Neural progenitor cell (in vitro differentiated cells): ENCODE measurements at regions not wholly inside any gene's neighbourhood (a gene's known extent, or its start where the extent isn't known, plus 50 kb on each side); places are given as distances from the start of the nearest gene placed in this dataset.

ENCODE experiments used
- DNase-seq: peaks from one replicate; pipeline ENCODE4 v3.0.0-alpha.2; 2016; ENCODE audit warnings: low spot score
- H2AFZ ChIP-seq: fragments of 200-600 bp; sonication (generic); replicated peaks from 2 replicates; pipeline ENCODE4 v1.6.1; 2016; ENCODE audit warnings: antibody characterized with exemption
- H3F3A ChIP-seq: fragments of 200-600 bp; sonication (generic); 2 replicates; pipeline ENCODE4 v1.6.1; 2016; ENCODE audit warnings: antibody characterized with exemption, low read depth
- H3K27ac ChIP-seq: fragments of 200-600 bp; sonication (generic); 2 replicates; pipeline ENCODE4 v1.5.1; 2016; ENCODE audit warnings: mild to moderate bottlenecking
- H3K27me3 ChIP-seq: fragments of 200-600 bp; sonication (generic); 2 replicates; pipeline ENCODE4 v1.6.1; 2016; ENCODE audit warnings: mild to moderate bottlenecking, moderate library complexity
- H3K36me3 ChIP-seq: fragments of 200-600 bp; sonication (generic); 2 replicates; pipeline ENCODE4 v1.5.1; 2016
- H3K4me1 ChIP-seq: fragments of 200-600 bp; sonication (generic); 2 replicates; pipeline ENCODE4 v1.6.1; 2016; ENCODE audit warnings: mixed run types
- H3K4me2 ChIP-seq: fragments of 200-600 bp; sonication (generic); 2 replicates; pipeline ENCODE4 v1.6.1; 2016
- H3K4me3 ChIP-seq: fragments of 200-600 bp; sonication (generic); 2 replicates; pipeline ENCODE4 v1.5.1; 2016
- H3K79me2 ChIP-seq: fragments of 200-600 bp; sonication (generic); 2 replicates; pipeline ENCODE4 v1.6.1; 2016; ENCODE audit warnings: low read depth
- H3K9ac ChIP-seq: fragments of 200-600 bp; sonication (generic); 2 replicates; pipeline ENCODE4 v1.6.1; 2016
- H3K9me3 ChIP-seq: fragments of 200-600 bp; sonication (generic); 2 replicates; pipeline ENCODE4 v1.5.1; 2016; ENCODE audit warnings: low read depth
- H4K20me1 ChIP-seq: fragments of 200-600 bp; sonication (generic); 2 replicates; pipeline ENCODE4 v1.6.1; 2016; ENCODE audit warnings: low read depth
- H3K27ac Mint-ChIP-seq: 3 replicates; pipeline ENCODE4 v1.8.0; 2021; ENCODE audit warnings: mixed read lengths
- H3K27me3 Mint-ChIP-seq: 2 replicates; pipeline ENCODE4 v1.8.0; 2022; ENCODE audit warnings: low read depth, mild to moderate bottlenecking, inconsistent platforms, moderate library complexity, mixed read lengths; ENCODE audit not compliant: insufficient read depth
- H3K36me3 Mint-ChIP-seq: 3 replicates; pipeline ENCODE4 v1.8.0; 2021; ENCODE audit warnings: mixed read lengths
- H3K4me1 Mint-ChIP-seq: 3 replicates; pipeline ENCODE4 v1.8.0; 2021; ENCODE audit warnings: mixed read lengths
- H3K4me3 Mint-ChIP-seq: 3 replicates; pipeline ENCODE4 v1.8.0; 2021; ENCODE audit warnings: mild to moderate bottlenecking, moderate library complexity, mixed read lengths
- H3K9me3 Mint-ChIP-seq: 3 replicates; pipeline ENCODE4 v1.8.0; 2020; ENCODE audit warnings: mixed read lengths
- EZH2 ChIP-seq: fragments of 200-600 bp; sonication (generic); IDR thresholded peaks from 2 replicates; pipeline ENCODE4 v1.6.1; 2017; ENCODE audit warnings: antibody characterized with exemption, mild to moderate bottlenecking, moderate library complexity
- EZH2phosphoT487 ChIP-seq: fragments of 200-600 bp; sonication (generic); IDR thresholded peaks from 2 replicates; pipeline ENCODE4 v1.6.1; 2017; ENCODE audit warnings: antibody characterized with exemption
- TF ChIP-seq, protein P1 (sequence below): fragments of 200-600 bp; sonication (generic); IDR thresholded peaks from 2 replicates; pipeline ENCODE4 v1.5.1; 2017; ENCODE audit warnings: antibody characterized with exemption, mild to moderate bottlenecking

DNA sequence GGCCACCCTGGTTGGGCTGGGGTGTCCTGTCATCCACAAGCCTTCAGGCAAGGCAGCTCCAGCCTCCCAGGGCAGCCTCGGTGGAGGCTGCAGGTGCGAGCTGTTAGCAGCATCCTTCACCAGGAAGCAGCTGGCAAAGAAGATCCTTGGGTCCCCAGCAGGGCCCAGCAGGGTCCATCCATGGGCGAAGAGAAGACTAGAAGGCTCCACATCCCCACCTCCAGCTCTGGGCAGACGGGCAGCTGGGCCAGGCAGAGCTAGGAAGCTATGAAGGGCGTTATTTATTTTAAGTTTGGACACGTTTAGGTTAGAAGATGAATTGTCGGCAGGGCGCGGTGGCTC lies 348.5 kb downstream of the TCERG1L start:
- Histone ChIP-seq H3K36me3 (no peaks in the 10 kb centered on the region), H3K4me3 (no peak overlapping the region), H3K9me3 (no peaks in the 10 kb centered on the region), H3K4me2 (no peak overlapping the region), H4K20me1 (no peaks in the 10 kb centered on the region), H3K4me1 (no peaks in the 10 kb centered on the region), H3K9ac (no peak overlapping the region), H3F3A (no peaks in the 10 kb centered on the region), H3K79me2 (no peaks in the 10 kb centered on the region), H2AFZ (no peak overlapping the region), H3K27ac (no peak overlapping the region), H3K27me3 (no peaks in the 10 kb centered on the region)
- TF ChIP-seq EZH2 = no peak
- peaks cover 8% of the 10 kb centered on the region for H3K27me3 Mint-ChIP-seq
- H3K36me3 Mint-ChIP-seq = no peaks in the 10 kb centered on the region
- H3K4me3 Mint-ChIP-seq = no peak overlapping the region
- H3K4me1 Mint-ChIP-seq = peaks cover 1% of the 10 kb centered on the region
- no peak overlapping the region for H3K27ac Mint-ChIP-seq
- DNase-seq = no peak
- no peaks in the 10 kb centered on the region for H3K9me3 Mint-ChIP-seq

DNA sequence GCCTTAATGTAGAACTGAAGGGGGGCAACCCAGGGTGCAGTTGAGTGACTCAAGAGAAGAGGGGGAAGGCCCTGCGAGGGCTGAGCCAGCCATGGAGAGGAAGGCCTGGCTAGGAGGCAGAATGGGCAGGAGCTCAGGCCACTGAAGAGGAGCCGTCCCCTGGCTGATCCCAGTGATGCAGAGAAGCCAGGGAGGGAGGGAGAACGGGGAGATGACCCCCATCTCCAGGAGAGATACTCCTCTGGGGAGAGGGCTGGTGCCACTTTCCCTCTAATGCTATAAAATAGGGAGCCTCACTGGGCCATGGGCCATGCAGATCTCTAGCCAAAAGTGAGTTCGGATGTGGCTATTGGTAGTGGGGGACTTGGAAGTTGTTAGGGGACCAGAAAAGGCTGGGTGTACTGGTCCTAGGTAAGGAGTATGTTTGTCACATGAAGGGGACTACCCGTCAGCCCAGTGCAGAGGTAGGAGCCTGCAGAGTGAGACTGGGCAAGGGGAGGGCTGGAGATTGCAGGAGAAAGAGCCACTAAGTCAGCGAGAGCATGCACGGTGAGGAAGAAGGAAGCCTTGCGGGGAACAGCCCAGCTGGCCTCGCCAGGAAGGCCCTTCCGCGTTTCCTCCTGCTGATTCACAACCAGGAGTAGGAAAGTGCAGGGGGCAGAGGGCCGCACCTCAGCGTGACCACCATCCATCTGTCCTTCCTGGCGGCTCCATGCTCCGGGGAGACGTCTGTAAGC lies 347.6 kb downstream of the TCERG1L start:
- no peak overlapping the region for H2AFZ ChIP-seq
- Mint-ChIP-seq H3K9me3 (no peaks in the 10 kb centered on the region), H3K27me3 (peaks cover 8% of the 10 kb centered on the region), H3K4me3 (no peak overlapping the region), H3K27ac (no peak overlapping the region), H3K36me3 (no peaks in the 10 kb centered on the region), H3K4me1 (peaks cover 3% of the 10 kb centered on the region)
- H3K27ac ChIP-seq = no peak overlapping the region
- no peaks in the 10 kb centered on the region for H3K27me3 ChIP-seq
- H3K79me2 ChIP-seq = no peaks in the 10 kb centered on the region
- H4K20me1 ChIP-seq = no peaks in the 10 kb centered on the region
- H3K36me3 ChIP-seq = no peaks in the 10 kb centered on the region
- H3K9ac ChIP-seq = no peak overlapping the region
- H3K9me3 ChIP-seq = no peaks in the 10 kb centered on the region
- H3K4me3 ChIP-seq = no peak overlapping the region
- no peak overlapping the region for H3K4me2 ChIP-seq
- TF ChIP-seq, protein P1, sequence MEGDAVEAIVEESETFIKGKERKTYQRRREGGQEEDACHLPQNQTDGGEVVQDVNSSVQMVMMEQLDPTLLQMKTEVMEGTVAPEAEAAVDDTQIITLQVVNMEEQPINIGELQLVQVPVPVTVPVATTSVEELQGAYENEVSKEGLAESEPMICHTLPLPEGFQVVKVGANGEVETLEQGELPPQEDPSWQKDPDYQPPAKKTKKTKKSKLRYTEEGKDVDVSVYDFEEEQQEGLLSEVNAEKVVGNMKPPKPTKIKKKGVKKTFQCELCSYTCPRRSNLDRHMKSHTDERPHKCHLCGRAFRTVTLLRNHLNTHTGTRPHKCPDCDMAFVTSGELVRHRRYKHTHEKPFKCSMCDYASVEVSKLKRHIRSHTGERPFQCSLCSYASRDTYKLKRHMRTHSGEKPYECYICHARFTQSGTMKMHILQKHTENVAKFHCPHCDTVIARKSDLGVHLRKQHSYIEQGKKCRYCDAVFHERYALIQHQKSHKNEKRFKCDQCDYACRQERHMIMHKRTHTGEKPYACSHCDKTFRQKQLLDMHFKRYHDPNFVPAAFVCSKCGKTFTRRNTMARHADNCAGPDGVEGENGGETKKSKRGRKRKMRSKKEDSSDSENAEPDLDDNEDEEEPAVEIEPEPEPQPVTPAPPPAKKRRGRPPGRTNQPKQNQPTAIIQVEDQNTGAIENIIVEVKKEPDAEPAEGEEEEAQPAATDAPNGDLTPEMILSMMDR = no peak
- no peak for TF ChIP-seq EZH2
- no peak for TF ChIP-seq EZH2phosphoT487
- no peak for DNase-seq
- no peaks in the 10 kb centered on the region for H3F3A ChIP-seq
- no peaks in the 10 kb centered on the region for H3K4me1 ChIP-seq

DNA sequence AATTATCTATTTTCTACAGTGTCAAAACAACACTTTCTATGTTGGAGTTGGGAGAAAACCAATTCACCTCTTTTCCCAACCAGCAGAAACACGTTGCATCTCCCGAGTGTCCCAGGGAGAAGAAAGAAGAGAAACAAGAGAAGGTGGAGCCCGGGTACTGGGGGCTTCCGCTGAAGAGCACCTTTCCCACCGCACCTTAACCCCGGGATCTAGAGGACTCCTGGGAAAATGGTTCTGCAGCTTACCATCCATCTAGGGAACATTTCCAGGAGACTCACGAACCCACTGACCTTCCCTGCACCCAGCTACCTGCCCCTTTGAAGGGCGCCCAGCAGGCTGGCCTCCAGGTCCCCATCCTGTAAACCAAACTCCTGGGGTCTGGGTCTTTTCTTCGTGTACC lies 346.8 kb downstream of the TCERG1L start:
- Histone ChIP-seq H3K4me2 (no peak overlapping the region), H3K79me2 (no peaks in the 10 kb centered on the region), H3K27ac (no peak overlapping the region), H3K4me1 (no peaks in the 10 kb centered on the region), H4K20me1 (no peaks in the 10 kb centered on the region), H3K36me3 (no peaks in the 10 kb centered on the region), H2AFZ (no peak overlapping the region), H3K9me3 (no peaks in the 10 kb centered on the region), H3K4me3 (no peak overlapping the region), H3K27me3 (no peaks in the 10 kb centered on the region), H3F3A (no peaks in the 10 kb centered on the region), H3K9ac (no peak overlapping the region)
- Mint-ChIP-seq H3K9me3 (no peaks in the 10 kb centered on the region), H3K4me1 (peaks cover 3% of the 10 kb centered on the region), H3K36me3 (no peaks in the 10 kb centered on the region), H3K27ac (no peak overlapping the region), H3K27me3 (peaks cover 8% of the 10 kb centered on the region), H3K4me3 (no peak overlapping the region)
- TF ChIP-seq EZH2phosphoT487 (no peak), EZH2 (no peak)
- TF ChIP-seq, protein P1 = no peak
- DNase-seq = no peak

DNA sequence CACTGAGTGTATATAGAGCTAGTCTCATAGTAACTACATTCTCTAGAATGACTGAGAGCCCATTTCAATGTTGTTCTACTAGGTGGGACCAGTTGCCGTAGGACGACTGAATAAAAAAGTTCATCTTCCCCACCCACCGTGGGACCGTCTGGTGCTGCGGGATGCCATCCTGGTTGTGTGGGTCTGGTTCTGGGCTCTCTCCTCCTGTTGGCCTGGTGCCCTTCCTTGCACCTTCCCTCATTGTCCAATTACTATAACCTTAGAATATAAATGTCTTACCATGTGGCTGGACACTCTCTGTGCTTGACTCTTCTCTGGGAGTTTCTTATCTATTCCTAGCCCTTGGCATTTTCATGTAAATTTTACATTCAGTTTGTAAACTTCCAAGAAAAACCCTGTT lies 344.4 kb downstream of the TCERG1L start:
- H3K4me1 ChIP-seq = no peaks in the 10 kb centered on the region
- H3K4me2 ChIP-seq = no peak overlapping the region
- no peak overlapping the region for H3K9ac ChIP-seq
- TF ChIP-seq, protein P1 = no peak
- no peak for TF ChIP-seq EZH2phosphoT487
- no peak for TF ChIP-seq EZH2
- H3K27me3 Mint-ChIP-seq = peaks cover 5% of the 10 kb centered on the region
- H2AFZ ChIP-seq = no peak overlapping the region
- no peaks in the 10 kb centered on the region for H4K20me1 ChIP-seq
- DNase-seq = no peak
- H3K9me3 Mint-ChIP-seq = no peaks in the 10 kb centered on the region
- H3F3A ChIP-seq = no peaks in the 10 kb centered on the region
- H3K4me1 Mint-ChIP-seq = peaks cover 3% of the 10 kb centered on the region
- no peaks in the 10 kb centered on the region for H3K79me2 ChIP-seq
- no peaks in the 10 kb centered on the region for H3K36me3 Mint-ChIP-seq
- no peak overlapping the region for H3K4me3 Mint-ChIP-seq
- no peaks in the 10 kb centered on the region for H3K27me3 ChIP-seq
- H3K36me3 ChIP-seq = no peaks in the 10 kb centered on the region
- no peaks in the 10 kb centered on the region for H3K9me3 ChIP-seq
- no peak overlapping the region for H3K4me3 ChIP-seq
- H3K27ac ChIP-seq = no peak overlapping the region
- no peak overlapping the region for H3K27ac Mint-ChIP-seq
